ENCODE measurements at regions not wholly inside any gene's neighbourhood (a gene's known extent, or its start where the extent isn't known, plus 50 kb on each side); places are given as distances from the start of the nearest gene placed in this dataset.
A peak's percentile ranks its signal among the peaks of the same experiment; 100 is the strongest.

DNA sequence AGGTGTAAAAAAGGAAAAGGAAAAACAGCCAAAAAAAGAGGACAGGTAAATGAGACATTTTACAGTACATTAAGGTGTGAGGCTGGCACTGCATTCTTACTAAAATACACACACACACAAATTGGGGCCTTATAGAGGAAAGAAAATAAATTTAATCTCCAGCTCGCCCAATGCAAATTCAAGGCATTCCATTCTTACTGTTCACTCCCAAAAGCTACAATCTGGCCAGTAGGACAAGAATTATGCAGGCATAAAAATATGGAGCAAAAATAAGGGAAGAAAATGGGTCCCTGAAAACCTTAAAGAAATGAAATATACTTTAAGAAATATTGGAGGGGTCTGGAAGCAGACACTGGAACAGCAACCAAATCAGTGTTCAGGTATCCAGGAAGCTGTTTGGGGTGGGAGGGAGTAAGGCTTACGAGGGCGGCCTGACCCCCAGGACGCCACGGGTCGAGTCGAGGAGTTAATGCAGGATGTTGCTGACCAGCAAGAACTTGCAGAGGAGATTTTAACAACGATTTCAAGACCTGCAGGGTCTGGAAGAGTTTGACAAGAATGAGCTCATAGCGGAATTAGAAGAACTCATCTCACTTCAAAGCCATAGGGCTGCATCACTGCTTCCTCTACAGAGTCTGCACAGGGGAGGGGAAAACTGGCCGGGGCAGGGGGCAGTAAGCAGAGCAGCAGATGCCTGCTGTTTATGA, 245.5 kb downstream of the TBL1XR1 start:
- intact Hi-C loops (cut with DNase I; ENCODE audit: low total_unique reads), result loop anchor here (2.0 to 5.0 kb wide), 6 partner anchors 91 to 881 kb away; partner anchors contain the start of gene TBL1XR1
- Histone ChIP-seq H3K36me3 (no peaks in the 10 kb centered on the region), H3K27ac (peak overlapping the region; percentile 80 to 85 (median 80)), H3K27me3 (no peaks in the 10 kb centered on the region), H3K4me1 (peaks cover 42% of the 10 kb centered on the region in 2 donors), H3K4me3 (no peak overlapping the region), H3K9me3 (no peaks in the 10 kb centered on the region)
- DNase-seq (no peak), ATAC-seq (no peak)
- in situ Hi-C loops (cut with MboI; ENCODE audit: low sequenced_read_pairs in 4 of 4), result no loop called here
- TF ChIP-seq, protein P1, sequence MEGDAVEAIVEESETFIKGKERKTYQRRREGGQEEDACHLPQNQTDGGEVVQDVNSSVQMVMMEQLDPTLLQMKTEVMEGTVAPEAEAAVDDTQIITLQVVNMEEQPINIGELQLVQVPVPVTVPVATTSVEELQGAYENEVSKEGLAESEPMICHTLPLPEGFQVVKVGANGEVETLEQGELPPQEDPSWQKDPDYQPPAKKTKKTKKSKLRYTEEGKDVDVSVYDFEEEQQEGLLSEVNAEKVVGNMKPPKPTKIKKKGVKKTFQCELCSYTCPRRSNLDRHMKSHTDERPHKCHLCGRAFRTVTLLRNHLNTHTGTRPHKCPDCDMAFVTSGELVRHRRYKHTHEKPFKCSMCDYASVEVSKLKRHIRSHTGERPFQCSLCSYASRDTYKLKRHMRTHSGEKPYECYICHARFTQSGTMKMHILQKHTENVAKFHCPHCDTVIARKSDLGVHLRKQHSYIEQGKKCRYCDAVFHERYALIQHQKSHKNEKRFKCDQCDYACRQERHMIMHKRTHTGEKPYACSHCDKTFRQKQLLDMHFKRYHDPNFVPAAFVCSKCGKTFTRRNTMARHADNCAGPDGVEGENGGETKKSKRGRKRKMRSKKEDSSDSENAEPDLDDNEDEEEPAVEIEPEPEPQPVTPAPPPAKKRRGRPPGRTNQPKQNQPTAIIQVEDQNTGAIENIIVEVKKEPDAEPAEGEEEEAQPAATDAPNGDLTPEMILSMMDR (IDR thresholded peaks at IDR 0.05 in 4 of 5, conservative IDR thresholded peaks at IDR 0.05 in 1 of 5), result no peak
- TF ChIP-seq POLR2A (IDR thresholded peaks at IDR 0.05), result no peak

DNA sequence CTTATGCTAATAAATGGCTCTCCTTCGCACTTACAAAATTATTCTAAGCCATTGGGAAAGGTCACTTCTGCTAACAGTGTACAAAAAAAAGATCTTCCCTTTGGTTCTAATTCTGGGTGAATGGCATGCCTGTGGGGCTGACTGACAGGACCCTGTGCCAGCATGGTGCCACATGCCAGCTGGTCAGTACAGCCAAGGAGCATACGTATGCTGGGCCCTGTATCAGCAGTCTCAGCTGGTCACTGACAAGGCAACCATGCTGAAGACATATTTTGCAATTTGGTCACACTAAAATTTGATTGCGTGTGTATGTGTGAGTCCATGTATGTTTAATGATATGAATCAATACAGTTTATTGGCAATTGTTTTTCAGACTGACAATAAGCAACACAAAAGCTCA, 246.1 kb downstream of the TBL1XR1 start:
- intact Hi-C loops (cut with DNase I; ENCODE audit: low total_unique reads), result loop anchor here (2.0 to 5.0 kb wide), 6 partner anchors 91 to 881 kb away; partner anchors contain the start of gene TBL1XR1
- in situ Hi-C loops (cut with MboI; ENCODE audit: low sequenced_read_pairs in 4 of 4), result no loop called here
- TF ChIP-seq, protein P1 (IDR thresholded peaks at IDR 0.05 in 4 of 5, conservative IDR thresholded peaks at IDR 0.05 in 1 of 5), result no peak
- TF ChIP-seq POLR2A (IDR thresholded peaks at IDR 0.05), result no peak
- Histone ChIP-seq H3K4me1 (peaks cover 42% of the 10 kb centered on the region in 2 donors), H3K4me3 (no peak overlapping the region), H3K9me3 (no peaks in the 10 kb centered on the region), H3K27me3 (no peaks in the 10 kb centered on the region), H3K27ac (peak overlapping the region; percentile 80 to 85 (median 80)), H3K36me3 (no peaks in the 10 kb centered on the region)
- DNase-seq, result peak; percentile 85 to 94
- peak; percentile 87 to 88 for ATAC-seq

DNA sequence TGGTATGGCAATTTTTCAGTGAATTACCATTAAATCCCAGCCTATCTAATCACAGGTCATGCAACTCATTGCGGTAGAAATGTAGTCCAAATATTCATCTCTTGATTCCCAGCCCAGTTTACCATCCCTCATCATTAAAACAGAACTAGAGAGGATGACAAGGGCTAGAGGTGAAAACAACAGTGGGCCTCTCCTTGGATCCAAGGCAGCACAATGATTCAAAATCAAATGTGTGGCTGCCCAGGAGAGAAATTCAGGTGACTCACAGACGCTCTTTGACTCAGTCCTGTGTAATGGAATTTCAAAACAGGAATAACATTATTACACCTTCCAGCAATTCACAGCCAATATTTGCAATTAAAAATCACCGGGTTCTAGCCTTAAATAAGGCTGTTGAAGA, 246.5 kb downstream of the TBL1XR1 start:
- ATAC-seq, result peak; percentile 85 to 89
- Histone ChIP-seq H3K4me1 (peaks cover 42% of the 10 kb centered on the region in 2 donors), H3K4me3 (no peak overlapping the region), H3K27me3 (no peaks in the 10 kb centered on the region), H3K9me3 (no peaks in the 10 kb centered on the region), H3K36me3 (no peaks in the 10 kb centered on the region), H3K27ac (peak overlapping the region; percentile 80 to 85 (median 80))
- in situ Hi-C loops (cut with MboI; ENCODE audit: low sequenced_read_pairs in 4 of 4) (no loop called here), intact Hi-C loops (cut with DNase I; ENCODE audit: low total_unique reads) (loop anchor here (2.0 to 5.0 kb wide), 6 partner anchors 92 to 882 kb away; partner anchors contain the start of gene TBL1XR1)
- peak; percentile 54 to 76 for TF ChIP-seq POLR2A (IDR thresholded peaks at IDR 0.05)
- TF ChIP-seq, protein P1 (IDR thresholded peaks at IDR 0.05 in 4 of 5, conservative IDR thresholded peaks at IDR 0.05 in 1 of 5), result no peak
- DNase-seq, result peak; percentile 48 to 60

DNA sequence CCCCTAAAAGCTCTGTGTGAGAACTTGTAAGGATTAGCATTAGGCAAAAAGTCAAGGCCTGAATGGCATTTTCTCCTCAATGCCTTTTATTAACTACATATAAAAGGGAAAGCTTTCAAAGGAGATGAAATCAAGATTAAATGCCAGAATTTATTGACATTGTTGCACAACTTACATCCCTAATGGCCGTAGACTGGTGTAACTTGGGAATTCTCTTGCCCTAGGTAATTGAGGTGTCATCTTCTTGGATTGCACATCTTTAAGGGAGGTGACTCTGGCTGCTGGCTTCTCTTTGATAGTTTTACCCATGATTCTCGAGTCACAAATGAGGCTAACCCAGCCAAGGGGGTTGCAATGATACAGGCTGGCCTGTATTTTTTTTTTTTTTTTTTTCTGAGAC, 249.1 kb downstream of the TBL1XR1 start:
- Histone ChIP-seq H3K9me3 (no peaks in the 10 kb centered on the region), H3K4me1 (peaks cover 31% of the 10 kb centered on the region in 2 donors), H3K27me3 (no peaks in the 10 kb centered on the region), H3K27ac (no peak overlapping the region), H3K4me3 (no peak overlapping the region), H3K36me3 (no peaks in the 10 kb centered on the region)
- no peak for ATAC-seq
- intact Hi-C loops (cut with DNase I; ENCODE audit: low total_unique reads), result no loop called here
- in situ Hi-C loops (cut with MboI; ENCODE audit: low sequenced_read_pairs in 4 of 4), result no loop called here
- no peak for DNase-seq
- no peak for TF ChIP-seq POLR2A (IDR thresholded peaks at IDR 0.05)
- TF ChIP-seq, protein P1 (IDR thresholded peaks at IDR 0.05 in 4 of 5, conservative IDR thresholded peaks at IDR 0.05 in 1 of 5), result no peak

Data from gastrocnemius medialis (tissue), 4 donors.